ENCODE measurements at regions not wholly inside any gene's neighbourhood (a gene's known extent, or its start where the extent isn't known, plus 50 kb on each side); places are given as distances from the start of the nearest gene placed in this dataset.

DNA sequence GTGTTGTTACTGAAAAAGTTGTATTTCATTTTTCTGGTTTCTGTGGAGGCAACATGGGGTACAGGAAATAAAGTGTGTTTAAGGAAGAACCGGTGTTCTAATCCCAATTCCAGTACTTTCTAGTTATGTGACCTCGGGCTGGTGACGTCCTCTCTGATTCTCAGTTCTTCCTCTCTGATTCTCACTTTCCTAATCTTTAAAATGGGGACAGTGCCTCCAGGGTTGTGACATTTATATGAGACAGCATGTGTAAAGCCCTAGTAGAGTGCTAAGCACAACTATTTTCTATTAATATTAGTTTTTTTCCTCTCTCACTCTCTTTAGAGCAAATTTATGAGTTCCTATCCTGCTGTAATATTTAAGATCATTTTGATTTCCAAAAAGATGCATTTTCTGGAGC is 50.9 kb upstream of the PTPDC1 start:
- TF ChIP-seq, protein P1, sequence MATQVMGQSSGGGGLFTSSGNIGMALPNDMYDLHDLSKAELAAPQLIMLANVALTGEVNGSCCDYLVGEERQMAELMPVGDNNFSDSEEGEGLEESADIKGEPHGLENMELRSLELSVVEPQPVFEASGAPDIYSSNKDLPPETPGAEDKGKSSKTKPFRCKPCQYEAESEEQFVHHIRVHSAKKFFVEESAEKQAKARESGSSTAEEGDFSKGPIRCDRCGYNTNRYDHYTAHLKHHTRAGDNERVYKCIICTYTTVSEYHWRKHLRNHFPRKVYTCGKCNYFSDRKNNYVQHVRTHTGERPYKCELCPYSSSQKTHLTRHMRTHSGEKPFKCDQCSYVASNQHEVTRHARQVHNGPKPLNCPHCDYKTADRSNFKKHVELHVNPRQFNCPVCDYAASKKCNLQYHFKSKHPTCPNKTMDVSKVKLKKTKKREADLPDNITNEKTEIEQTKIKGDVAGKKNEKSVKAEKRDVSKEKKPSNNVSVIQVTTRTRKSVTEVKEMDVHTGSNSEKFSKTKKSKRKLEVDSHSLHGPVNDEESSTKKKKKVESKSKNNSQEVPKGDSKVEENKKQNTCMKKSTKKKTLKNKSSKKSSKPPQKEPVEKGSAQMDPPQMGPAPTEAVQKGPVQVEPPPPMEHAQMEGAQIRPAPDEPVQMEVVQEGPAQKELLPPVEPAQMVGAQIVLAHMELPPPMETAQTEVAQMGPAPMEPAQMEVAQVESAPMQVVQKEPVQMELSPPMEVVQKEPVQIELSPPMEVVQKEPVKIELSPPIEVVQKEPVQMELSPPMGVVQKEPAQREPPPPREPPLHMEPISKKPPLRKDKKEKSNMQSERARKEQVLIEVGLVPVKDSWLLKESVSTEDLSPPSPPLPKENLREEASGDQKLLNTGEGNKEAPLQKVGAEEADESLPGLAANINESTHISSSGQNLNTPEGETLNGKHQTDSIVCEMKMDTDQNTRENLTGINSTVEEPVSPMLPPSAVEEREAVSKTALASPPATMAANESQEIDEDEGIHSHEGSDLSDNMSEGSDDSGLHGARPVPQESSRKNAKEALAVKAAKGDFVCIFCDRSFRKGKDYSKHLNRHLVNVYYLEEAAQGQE (IDR thresholded peaks at IDR 0.05; ENCODE audit: insufficient read depth in 1 of 2, low read depth in 2 of 2, low read length in 2 of 2) = no peak
- no peak for TF ChIP-seq SIN3A (IDR thresholded peaks at IDR 0.05; ENCODE audit: borderline replicate concordance, insufficient read depth, low read length)
- no peak for TF ChIP-seq TAF1 (IDR thresholded peaks at IDR 0.05; ENCODE audit: borderline replicate concordance, insufficient read depth, low read length)
- no peak for TF ChIP-seq FOXP2 (optimal IDR thresholded peaks at IDR 0.05; ENCODE audit: borderline replicate concordance, extremely low read depth, extremely low read length, insufficient read depth)
- TF ChIP-seq POLR2AphosphoS5 (IDR thresholded peaks at IDR 0.05; ENCODE audit: low read depth, low read length) = no peak

DNA sequence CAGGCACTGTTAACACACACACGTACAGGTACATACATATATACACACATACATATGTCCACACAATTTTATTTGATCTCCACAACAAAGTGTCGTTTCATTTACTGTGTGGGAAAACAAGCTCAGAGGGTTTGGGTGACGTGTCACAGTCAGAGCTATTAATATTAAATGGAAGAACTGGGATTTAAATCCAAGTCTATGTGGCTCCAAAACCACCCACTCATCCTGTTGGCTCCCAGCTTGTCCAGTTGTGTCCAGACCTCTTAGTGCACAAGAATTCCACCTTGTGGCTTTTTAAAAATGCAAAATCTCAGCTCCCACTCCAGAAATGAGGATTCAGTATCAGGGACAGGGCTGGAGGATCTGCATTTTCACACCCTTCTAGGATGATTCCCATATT is 52.3 kb upstream of the PTPDC1 start:
- TF ChIP-seq, protein P1 (IDR thresholded peaks at IDR 0.05; ENCODE audit: insufficient read depth in 1 of 2, low read depth in 2 of 2, low read length in 2 of 2) = no peak
- TF ChIP-seq SIN3A (IDR thresholded peaks at IDR 0.05; ENCODE audit: borderline replicate concordance, insufficient read depth, low read length) (no peak), FOXP2 (optimal IDR thresholded peaks at IDR 0.05; ENCODE audit: borderline replicate concordance, extremely low read depth, extremely low read length, insufficient read depth) (no peak), TAF1 (IDR thresholded peaks at IDR 0.05; ENCODE audit: borderline replicate concordance, insufficient read depth, low read length) (no peak), POLR2AphosphoS5 (IDR thresholded peaks at IDR 0.05; ENCODE audit: low read depth, low read length) (no peak)

DNA sequence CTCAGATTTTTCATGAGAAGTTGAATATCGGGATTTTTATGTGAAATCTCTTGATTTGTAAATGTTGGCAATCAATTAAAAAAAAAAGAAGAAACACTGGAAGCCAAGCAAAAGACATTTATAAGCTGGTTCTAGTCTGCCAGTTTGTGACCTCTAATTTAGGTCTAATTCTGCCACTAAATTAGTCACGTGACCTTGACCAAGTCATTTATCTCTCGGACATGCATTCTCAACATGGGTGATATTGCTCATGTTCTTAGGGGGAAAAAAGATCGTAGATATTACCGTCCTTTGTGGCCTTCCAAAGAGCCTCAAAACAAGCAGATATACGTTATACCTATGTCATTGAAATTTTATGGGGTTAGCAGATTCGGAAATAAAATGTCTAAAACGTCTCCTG is 52.9 kb upstream of the PTPDC1 start:
- TF ChIP-seq, protein P1 (IDR thresholded peaks at IDR 0.05; ENCODE audit: insufficient read depth in 1 of 2, low read depth in 2 of 2, low read length in 2 of 2) = no peak
- TF ChIP-seq POLR2AphosphoS5 (IDR thresholded peaks at IDR 0.05; ENCODE audit: low read depth, low read length) (no peak), SIN3A (IDR thresholded peaks at IDR 0.05; ENCODE audit: borderline replicate concordance, insufficient read depth, low read length) (no peak), FOXP2 (optimal IDR thresholded peaks at IDR 0.05; ENCODE audit: borderline replicate concordance, extremely low read depth, extremely low read length, insufficient read depth) (no peak), TAF1 (IDR thresholded peaks at IDR 0.05; ENCODE audit: borderline replicate concordance, insufficient read depth, low read length) (no peak)

DNA sequence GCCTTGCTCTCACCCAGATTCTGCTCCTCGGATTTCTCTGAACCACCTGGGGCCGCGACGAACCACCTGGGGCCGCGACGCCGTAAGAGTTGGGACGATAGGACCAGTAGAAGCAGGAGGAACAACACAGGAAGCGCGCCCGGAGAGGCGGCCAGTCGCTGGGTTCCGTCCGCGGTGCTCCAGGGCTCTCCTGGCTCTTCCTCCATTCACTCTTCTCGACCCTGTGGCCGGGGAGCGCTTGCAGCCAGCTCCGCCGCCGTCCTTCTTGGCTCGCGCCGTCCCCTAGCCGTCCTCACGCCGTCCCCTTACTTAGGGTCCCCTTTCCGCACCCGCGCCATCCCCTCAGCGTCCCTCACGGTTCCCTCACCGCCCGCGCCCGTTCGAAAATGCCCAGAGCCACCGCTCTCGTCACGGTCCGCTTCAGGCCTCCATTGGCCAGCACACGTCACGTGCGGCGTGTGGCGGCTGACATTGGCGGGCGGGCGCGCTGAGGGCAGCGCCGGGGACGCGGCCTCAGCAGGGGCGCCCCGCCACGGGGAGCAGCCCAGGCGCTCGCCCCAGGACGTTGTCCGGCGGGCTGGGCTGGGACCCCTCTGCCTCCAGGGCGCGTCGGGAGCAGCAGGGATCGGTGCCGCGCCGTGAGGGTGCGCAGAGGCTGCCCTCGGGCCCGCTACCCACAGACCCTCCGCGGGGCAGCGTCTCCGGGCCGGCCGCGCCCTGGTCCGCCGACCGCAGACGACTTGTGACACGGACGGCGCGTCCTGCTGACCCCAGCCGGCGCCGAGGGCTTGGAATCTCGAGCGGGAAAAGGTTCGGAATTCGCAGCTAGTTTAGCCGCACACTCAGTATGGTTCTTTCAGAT is 53.7 kb upstream of the PTPDC1 start:
- TF ChIP-seq TAF1 (IDR thresholded peaks at IDR 0.05; ENCODE audit: borderline replicate concordance, insufficient read depth, low read length) (peak; percentile 87; the same call in 1 of the 2 replicates), FOXP2 (optimal IDR thresholded peaks at IDR 0.05; ENCODE audit: borderline replicate concordance, extremely low read depth, extremely low read length, insufficient read depth) (no peak), POLR2AphosphoS5 (IDR thresholded peaks at IDR 0.05; ENCODE audit: low read depth, low read length) (peak; percentile 88), SIN3A (IDR thresholded peaks at IDR 0.05; ENCODE audit: borderline replicate concordance, insufficient read depth, low read length) (no peak)
- TF ChIP-seq, protein P1 (IDR thresholded peaks at IDR 0.05; ENCODE audit: insufficient read depth in 1 of 2, low read depth in 2 of 2, low read length in 2 of 2) = 0 out of 4 replicates have a peak, but pooled peaks of 1 of the 2 experiments have one; percentile 30
